IMR-90 (cell line): ENCODE measurements at regions not wholly inside any gene's neighbourhood (a gene's known extent, or its start where the extent isn't known, plus 50 kb on each side); places are given as distances from the start of the nearest gene placed in this dataset.

Source experiments
- ATAC-seq: fragments of 200-7000 bp; cut with Tn5 transposase; 2 replicates; pipeline ENCODE4 v1.9.1; 2020; ENCODE audit warnings: low read depth, mild to moderate bottlenecking, moderate library complexity
- BruUV-seq: library from RNA; stranded (reverse); fragments of 400-500 nt; replicated peaks from 2 replicates; lab custom pipeline; 2021; lab: Mats Ljungman, UMichigan
- CTCF ChIA-PET: fragments of 300-600 bp; formaldehyde crosslinking; extraction: SDS; loops from one replicate; lab custom pipeline; 2021; ENCODE audit warnings: antibody characterized with exemption; lab: Yijun Ruan, JAX
- POLR2A ChIA-PET: fragments of 300-600 bp; sonication (Branson Sonifier 250); formaldehyde crosslinking; loops from one replicate; lab custom pipeline; 2022; ENCODE audit warnings: antibody characterized with exemption; ENCODE audit not compliant: unreplicated experiment; lab: Charles Lee
- DNase-seq: peaks from one replicate; pipeline ENCODE4 v3.0.0; 2013
- H2AFZ ChIP-seq: replicated peaks from 2 replicates; pipeline ENCODE3; 2013; ENCODE audit warnings: low read length, mild to moderate bottlenecking; ENCODE audit not compliant: poor library complexity
- H2AK5ac ChIP-seq: 2 replicates; pipeline ENCODE4 v1.6.1; 2013; ENCODE audit warnings: low read depth, low read length, inconsistent platforms
- H2AK9ac ChIP-seq: replicated peaks from 2 replicates; pipeline ENCODE3; 2013; ENCODE audit warnings: mild to moderate bottlenecking, low read depth, low read length, moderate library complexity; ENCODE audit not compliant: poor library complexity
- H2BK120ac ChIP-seq: 2 replicates; pipeline ENCODE4 v1.6.1; 2013; ENCODE audit warnings: low read depth, low read length, inconsistent platforms
- H2BK15ac ChIP-seq: 3 replicates; pipeline ENCODE4 v1.6.1; 2013; ENCODE audit warnings: low read depth, low read length, inconsistent platforms
- H2BK20ac ChIP-seq: 2 replicates; pipeline ENCODE4 v1.6.1; 2013; ENCODE audit warnings: low read depth, mild to moderate bottlenecking, inconsistent platforms, low read length, moderate library complexity
- H2BK5ac ChIP-seq: 2 replicates; pipeline ENCODE4 v1.6.1; 2013; ENCODE audit warnings: mild to moderate bottlenecking, low read depth, low read length, inconsistent platforms; ENCODE audit not compliant: poor library complexity, severe bottlenecking
- H3K14ac ChIP-seq: replicated peaks from 2 replicates; pipeline ENCODE4 v1.6.1; 2013; ENCODE audit warnings: low read depth, low read length, inconsistent platforms
- H3K18ac ChIP-seq: 2 replicates; pipeline ENCODE4 v1.6.1; 2013; ENCODE audit warnings: low read depth, low read length, control low read depth
- H3K23ac ChIP-seq: 2 replicates; pipeline ENCODE4 v1.6.1; 2013; ENCODE audit warnings: low read depth, low read length, inconsistent platforms
- H3K27ac ChIP-seq: 2 replicates; pipeline ENCODE4 v1.5.1; 2013; ENCODE audit warnings: mild to moderate bottlenecking, control low read depth, low read length; ENCODE audit not compliant: insufficient read depth
- H3K27me3 ChIP-seq: 2 replicates; pipeline ENCODE4 v1.6.1; 2013; ENCODE audit warnings: low read length; ENCODE audit not compliant: control insufficient read depth, insufficient read depth
- H3K36me3 ChIP-seq: 2 replicates; pipeline ENCODE4 v1.6.1; 2013; ENCODE audit warnings: low read length, mixed read lengths; ENCODE audit not compliant: control insufficient read depth, insufficient read depth
- H3K4ac ChIP-seq: 2 replicates; pipeline ENCODE4 v1.6.1; 2013; ENCODE audit warnings: low read depth, low read length, inconsistent platforms
- H3K4me1 ChIP-seq: 2 replicates; pipeline ENCODE4 v1.6.1; 2013; ENCODE audit warnings: low read length, mixed read lengths; ENCODE audit not compliant: control insufficient read depth, insufficient read depth
- H3K4me2 ChIP-seq: 2 replicates; pipeline ENCODE4 v1.6.1; 2013; ENCODE audit warnings: low read depth, mild to moderate bottlenecking, control low read depth, low read length, moderate library complexity
- H3K4me3 ChIP-seq: 2 replicates; pipeline ENCODE4 v1.5.1; 2013; ENCODE audit warnings: low read depth, mild to moderate bottlenecking, control low read depth, low read length, moderate library complexity; ENCODE audit not compliant: insufficient read depth
- H3K56ac ChIP-seq: 2 replicates; pipeline ENCODE4 v1.6.1; 2013; ENCODE audit warnings: low read length, inconsistent platforms; ENCODE audit not compliant: insufficient read depth; ENCODE audit errors: extremely low read depth
- H3K79me1 ChIP-seq, 2 experiments: 2 replicates each; pipeline ENCODE4 v1.6.1; 2013; ENCODE audit warnings: low read length in 2 of 2, inconsistent platforms in 1 of 2, low read depth in 1 of 2
- H3K9ac ChIP-seq: 2 replicates; pipeline ENCODE4 v1.6.1; 2013; ENCODE audit warnings: low read depth, low read length, control low read depth
- H3K9me1 ChIP-seq: 2 replicates; pipeline ENCODE4 v1.6.1; 2013; ENCODE audit warnings: low read length, inconsistent platforms; ENCODE audit not compliant: insufficient read depth
- H3K9me3 ChIP-seq: 2 replicates; pipeline ENCODE4 v1.6.1; 2013; ENCODE audit warnings: low read length; ENCODE audit not compliant: control insufficient read depth, insufficient read depth
- H4K20me1 ChIP-seq: 2 replicates; pipeline ENCODE4 v1.6.1; 2013; ENCODE audit warnings: low read length, inconsistent platforms; ENCODE audit not compliant: insufficient read depth
- H4K5ac ChIP-seq: 2 replicates; pipeline ENCODE4 v1.6.1; 2013; ENCODE audit warnings: mild to moderate bottlenecking, low read depth, low read length, control low read depth
- H4K8ac ChIP-seq, 2 experiments: 2 replicates each; pipeline ENCODE4 v1.6.1; 2013; ENCODE audit warnings: low read depth in 2 of 2, low read length in 2 of 2, control low read depth in 1 of 2, inconsistent platforms in 1 of 2
- H4K91ac ChIP-seq: 2 replicates; pipeline ENCODE4 v1.6.1; 2013; ENCODE audit warnings: low read depth, low read length, inconsistent platforms; ENCODE audit not compliant: insufficient read depth
- MAFK ChIP-seq: IDR thresholded peaks from 2 replicates; pipeline ENCODE4 v1.6.1; 2012; ENCODE audit warnings: low read depth, low read length, improper control_type of control experiment
- MAZ ChIP-seq: IDR thresholded peaks from 2 replicates; pipeline ENCODE4 v1.6.1; 2012; ENCODE audit warnings: low read depth, mild to moderate bottlenecking, low read length, improper control_type of control experiment, moderate library complexity, borderline replicate concordance
- whole genome bisulfite sequencing, 2 experiments: methylation state at CpG; one replicate each; pipeline versions ENCODE4 v1.1.5 to v1.1.7; 2013; ENCODE audit warnings: missing lambda C conversion rate in 2 of 2; ENCODE audit not compliant: insufficient read length in 1 of 2; ENCODE audit errors: extremely low coverage in 2 of 2; 5-methylcytosine and 5-hydroxymethylcytosine counted together
- dilution Hi-C: fragments of 300-500 bp; cut with HindIII; formaldehyde crosslinking; loops from one replicate; pipeline ENCODE4 v1.14.3; 2018; ENCODE audit warnings: low sequenced_read_pairs; ENCODE audit not compliant: unreplicated experiment
- in situ Hi-C: fragments of 300-500 bp; cut with MboI; formaldehyde crosslinking; loops from 3 replicates; pipeline ENCODE4 v1.14.3; 2019; ENCODE audit warnings: low sequenced_read_pairs, inconsistent platforms, mixed read lengths
- intact Hi-C: fragments of 100-400 bp; cut with micrococcal nuclease; formaldehyde crosslinking; loops from 2 replicates; pipeline ENCODE4 v1.10.0; 2022

GRCh38 chr6:66883453-66883852 is 1176.4 kb upstream of the EYS start:
- no peak for ATAC-seq
- BruUV-seq: no TSS peak

More at GRCh38 chr6:66883453-66883852, 1176.4 kb upstream of the EYS start:
- no peaks in the 10 kb centered on the region for H3K9me1 ChIP-seq
- H3K4ac ChIP-seq: no peak overlapping the region
- H4K5ac ChIP-seq: no peak overlapping the region
- H3K4me3 ChIP-seq: no peak overlapping the region
- no peak overlapping the region for H3K23ac ChIP-seq
- no CpG with 5 or more reads among the region's 1 CpG for WGBS, 2 experiments
- H3K4me2 ChIP-seq: no peak overlapping the region
- CTCF ChIA-PET: no interaction called here
- H4K8ac ChIP-seq: no peak overlapping the region
- TF ChIP-seq MAZ (no peak), MAFK (peak; percentile 68)
- H3K27me3 ChIP-seq: no peaks in the 10 kb centered on the region
- no peak overlapping the region for H3K56ac ChIP-seq
- peaks cover 7% of the 10 kb centered on the region for H3K9me3 ChIP-seq
- H3K36me3 ChIP-seq: no peaks in the 10 kb centered on the region
- H3K9ac ChIP-seq: no peak overlapping the region
- intact Hi-C loops (no loop called here), dilution Hi-C loops (no loop called here), in situ Hi-C loops (no loop called here)
- H3K18ac ChIP-seq: no peak overlapping the region
- no peak overlapping the region for H2BK15ac ChIP-seq
- no peaks in the 10 kb centered on the region for H3K79me1 ChIP-seq
- no peaks in the 10 kb centered on the region for H4K20me1 ChIP-seq
- no peak overlapping the region for H4K91ac ChIP-seq
- H2BK120ac ChIP-seq: no peak overlapping the region
- POLR2A ChIA-PET: no interaction called here
- no peak overlapping the region for H2AK5ac ChIP-seq
- DNase-seq: no peak
- no peak overlapping the region for H3K14ac ChIP-seq
- H2AK9ac ChIP-seq: no peak overlapping the region
- H2AFZ ChIP-seq: no peak overlapping the region
- no peak overlapping the region for H2BK5ac ChIP-seq
- no peak overlapping the region for H2BK20ac ChIP-seq
- H3K4me1 ChIP-seq: no peaks in the 10 kb centered on the region
- H3K27ac ChIP-seq: no peak overlapping the region
